Lower lobe of right lung (tissue), 2 donors: ENCODE measurements at regions not wholly inside any gene's neighbourhood (a gene's known extent, or its start where the extent isn't known, plus 50 kb on each side); places are given as distances from the start of the nearest gene placed in this dataset.

Experiments used
- ATAC-seq, 2 donors: fragments of 200-7000 bp; cut with Tn5 transposase; one replicate each; pipeline ENCODE4 v1.9.1; 2020 to 2022; ENCODE audit warnings: mild to moderate bottlenecking in 2 of 2, moderate library complexity in 2 of 2
- DNase-seq: peaks from one replicate; pipeline ENCODE4 v3.0.0-alpha.2; 2020
- H3K27ac ChIP-seq: fragments of 200-600 bp; one replicate; pipeline ENCODE4 v1.8.0; 2022
- H3K27me3 ChIP-seq: fragments of 200-600 bp; one replicate; pipeline ENCODE4 v1.8.0; 2022; ENCODE audit warnings: low read depth
- H3K36me3 ChIP-seq: fragments of 200-600 bp; one replicate; pipeline ENCODE4 v1.8.0; 2022; ENCODE audit warnings: mild to moderate bottlenecking
- H3K4me1 ChIP-seq: fragments of 200-600 bp; one replicate; pipeline ENCODE4 v1.8.0; 2022
- H3K4me3 ChIP-seq: fragments of 200-600 bp; one replicate; pipeline ENCODE4 v1.8.0; 2022; ENCODE audit warnings: mild to moderate bottlenecking
- H3K9me3 ChIP-seq: fragments of 200-600 bp; one replicate; pipeline ENCODE4 v1.8.0; 2022
- CTCF ChIP-seq: fragments of 200-600 bp; IDR thresholded peaks from one replicate; pipeline ENCODE4 v1.8.0; 2022; ENCODE audit warnings: antibody characterized with exemption, mild to moderate bottlenecking
- intact Hi-C: fragments of 100-400 bp; cut with DNase I; formaldehyde crosslinking; loops from one replicate; pipeline ENCODE4 v1.11.0; 2022
- donor health status: DM: no; HTN: yes; CAD: no; lungs with severe emphysema.

DNA sequence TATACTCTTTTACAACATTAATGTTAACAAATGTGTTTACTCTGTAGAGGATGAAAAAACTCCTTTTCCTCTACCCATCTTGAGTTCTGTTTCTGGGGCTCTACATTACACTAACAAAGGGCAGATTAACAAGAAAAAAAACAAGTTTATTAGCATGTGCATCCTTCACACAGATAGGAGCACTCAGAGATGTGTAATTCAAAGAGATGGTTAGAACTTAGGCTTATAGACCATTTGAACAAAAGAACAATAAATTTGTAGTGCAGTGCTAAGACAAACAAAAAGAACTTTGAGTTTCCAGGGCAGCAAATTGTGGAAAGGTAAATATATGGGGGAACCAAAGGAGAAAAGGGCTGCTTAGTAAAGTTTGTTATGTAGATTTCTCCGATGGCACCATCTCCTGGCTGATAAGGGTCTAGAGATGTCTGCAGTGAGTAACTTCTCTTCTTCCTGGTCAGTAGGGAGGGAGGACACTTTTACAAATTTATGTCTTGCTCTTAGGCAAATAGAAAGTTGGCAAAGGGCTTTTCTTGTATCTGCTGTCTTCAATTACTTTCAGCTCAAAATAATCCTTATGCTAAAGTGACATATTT lies 1249.9 kb upstream of the TENM3 start:
- H3K9me3 ChIP-seq, result no peaks in the 10 kb centered on the region
- H3K36me3 ChIP-seq, result no peaks in the 10 kb centered on the region

DNA sequence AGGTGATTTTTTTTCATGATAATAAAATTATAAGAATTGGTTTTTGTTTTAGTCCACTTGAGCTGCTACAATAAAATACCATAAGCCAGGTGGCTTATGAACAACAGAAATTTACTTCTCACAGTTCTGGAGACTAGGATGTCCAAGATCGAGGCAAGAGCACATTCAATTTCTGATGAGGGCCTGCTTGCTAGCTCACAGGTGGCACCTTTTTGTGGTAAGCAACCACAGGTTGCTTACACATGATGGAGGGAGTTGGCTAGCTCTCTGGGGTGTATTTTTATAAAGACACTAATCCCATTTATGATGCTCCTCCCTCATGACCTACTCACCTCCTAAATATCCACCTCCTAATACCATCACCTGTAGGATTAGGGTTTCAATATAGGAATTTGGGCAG lies 1248.5 kb upstream of the TENM3 start:
- intact Hi-C loops, result no loop called here

More for the DNA sequence above, 1249.9 kb upstream of the TENM3 start:
- TF ChIP-seq CTCF, result no peak
- intact Hi-C loops, result no loop called here
- no peak overlapping the region for H3K4me3 ChIP-seq
- H3K27ac ChIP-seq, result no peak overlapping the region
- no peaks in the 10 kb centered on the region for H3K27me3 ChIP-seq
- ATAC-seq (no peak), DNase-seq (no peak)
- no peaks in the 10 kb centered on the region for H3K4me1 ChIP-seq

GRCh38 chr4:180999217-180999616 lies 1244.0 kb upstream of the TENM3 start:
- no peaks in the 10 kb centered on the region for H3K4me1 ChIP-seq
- no peak for TF ChIP-seq CTCF
- DNase-seq, result no peak
- no peak for ATAC-seq
- no peaks in the 10 kb centered on the region for H3K36me3 ChIP-seq
- H3K27ac ChIP-seq, result no peak overlapping the region
- H3K4me3 ChIP-seq, result no peak overlapping the region
- no peaks in the 10 kb centered on the region for H3K9me3 ChIP-seq
- no peaks in the 10 kb centered on the region for H3K27me3 ChIP-seq
- intact Hi-C loops, result no loop called here

More for the DNA sequence above, 1248.5 kb upstream of the TENM3 start:
- no peaks in the 10 kb centered on the region for H3K9me3 ChIP-seq
- no peak for DNase-seq
- H3K27me3 ChIP-seq, result no peaks in the 10 kb centered on the region
- H3K36me3 ChIP-seq, result no peaks in the 10 kb centered on the region
- no peak overlapping the region for H3K27ac ChIP-seq
- no peak for TF ChIP-seq CTCF
- H3K4me1 ChIP-seq, result no peaks in the 10 kb centered on the region
- H3K4me3 ChIP-seq, result no peak overlapping the region
- no peak for ATAC-seq

- Histone ChIP-seq H3K27ac (no peak overlapping the region), H3K36me3 (no peaks in the 10 kb centered on the region), H3K9me3 (no peaks in the 10 kb centered on the region), H3K4me1 (no peaks in the 10 kb centered on the region), H3K27me3 (no peaks in the 10 kb centered on the region), H3K4me3 (no peak overlapping the region)
- intact Hi-C loops, result no loop called here
- ATAC-seq (no peak), DNase-seq (no peak)
- TF ChIP-seq CTCF, result no peak
These were observed 1239.1 kb upstream of the TENM3 start for GRCh38 chr4:181004056-181004455.

- DNase-seq (no peak), ATAC-seq (no peak)
- H3K9me3 ChIP-seq, result no peaks in the 10 kb centered on the region
- intact Hi-C loops, result no loop called here
- H3K4me1 ChIP-seq, result no peaks in the 10 kb centered on the region
- no peak for TF ChIP-seq CTCF
- H3K4me3 ChIP-seq, result peak overlapping the region; percentile 15
- no peaks in the 10 kb centered on the region for H3K36me3 ChIP-seq
- H3K27ac ChIP-seq, result no peak overlapping the region
- H3K27me3 ChIP-seq, result no peaks in the 10 kb centered on the region
These were observed 1236.5 kb upstream of the TENM3 start for GRCh38 chr4:181006499-181007260.
